ENCODE measurements at regions not wholly inside any gene's neighbourhood (a gene's known extent, or its start where the extent isn't known, plus 50 kb on each side); places are given as distances from the start of the nearest gene placed in this dataset.

- Histone ChIP-seq H3K79me2 (ENCODE audit: insufficient read depth, low read length) (no peaks in the 10 kb centered on the region), H3K23me2 (ENCODE audit: insufficient read length, low read depth, low read length, poor library complexity, severe bottlenecking) (no peaks in the 10 kb centered on the region), H2BK20ac (ENCODE audit: low read depth, low read length, poor library complexity, severe bottlenecking) (no peak overlapping the region), H3K79me1 (ENCODE audit: insufficient read depth, low read depth, low read length, poor library complexity, severe bottlenecking) (no peaks in the 10 kb centered on the region), H2AFZ (ENCODE audit: low read length) (no peak overlapping the region), H2BK15ac (ENCODE audit: low read depth, low read length) (no peak overlapping the region), H3K4me2 (ENCODE audit: insufficient read depth, insufficient read length, low read length) (no peak overlapping the region), H3K18ac (ENCODE audit: insufficient read length, low read depth, low read length) (no peak overlapping the region), H4K91ac (ENCODE audit: insufficient read length, low read depth, low read length) (no peak overlapping the region), H3K14ac (ENCODE audit: insufficient read depth, low read length) (no peak overlapping the region), H3K9me3 (ENCODE audit: control insufficient read depth, low read depth, low read length) (no peaks in the 10 kb centered on the region), H2AK5ac (ENCODE audit: insufficient read length, low read length) (no peak overlapping the region), H3K23ac (ENCODE audit: insufficient read length, low read depth, low read length) (no peak overlapping the region), H3K27me3 (ENCODE audit: insufficient read depth, low read length) (no peaks in the 10 kb centered on the region), H4K20me1 (ENCODE audit: control insufficient read depth, insufficient read depth, insufficient read length) (no peaks in the 10 kb centered on the region), H2BK12ac (ENCODE audit: insufficient read length, low read depth, low read length) (no peak overlapping the region), H3K56ac (ENCODE audit: insufficient read length, low read depth, low read length) (no peak overlapping the region), H4K5ac (ENCODE audit: insufficient read length, low read depth, low read length) (no peak overlapping the region), H3K27ac (ENCODE audit: insufficient read length, low read depth, low read length) (no peak overlapping the region), H3T11ph (ENCODE audit: low read length) (no peak overlapping the region), H3K4me1 (ENCODE audit: insufficient read depth, low read length) (no peaks in the 10 kb centered on the region), H4K8ac (replicated peaks; ENCODE audit: insufficient read length, low read depth, low read length) (no peak overlapping the region), H2BK5ac (ENCODE audit: insufficient read length, low read length) (no peak overlapping the region), H3K4ac (ENCODE audit: low read depth, low read length) (no peak overlapping the region), H2BK120ac (ENCODE audit: low read depth, low read length, poor library complexity, severe bottlenecking) (no peak overlapping the region), H3K9ac (ENCODE audit: extremely low read depth, insufficient read length, low read length) (no peak overlapping the region)
- H3K27ac Mint-ChIP-seq: no peak overlapping the region
- no peak for TF ChIP-seq CTCF (conservative IDR thresholded peaks at IDR 0.05)
- WGBS (ENCODE audit: extremely low coverage, insufficient read length, low lambda C conversion rate): no CpG with 5 or more reads among the region's 1 CpG
- H3K4me1 Mint-ChIP-seq: 0 out of 4 replicates have a peak, but pooled peaks cover 0 to 3% of the 10 kb centered on the region in 2 experiments
- no peak for DNase-seq
- H3K9me3 Mint-ChIP-seq: no peaks in the 10 kb centered on the region
- H3K36me3 Mint-ChIP-seq (ENCODE audit: insufficient read depth in 1 of 3, low read depth in 3 of 3): no peaks in the 10 kb centered on the region
- no peak overlapping the region for H3K4me3 Mint-ChIP-seq
- no peaks in the 10 kb centered on the region for H3K27me3 Mint-ChIP-seq (ENCODE audit: low read depth)
Measured at GRCh38 chr14:25484906-25485305, 435.0 kb upstream of the STXBP6 start.
